SIG-M5 (cell line): ENCODE measurements at regions not wholly inside any gene's neighbourhood (a gene's known extent, or its start where the extent isn't known, plus 50 kb on each side); places are given as distances from the start of the nearest gene placed in this dataset.
"Not testable (repeated sequence)": the region's sequence is repeated elsewhere in the genome, so short reads cannot be mapped to it uniquely, and the experiment has no call there.

Experiments
- DNase-seq: peaks from one replicate; lab custom pipeline; 2025; lab: John Stamatoyannopoulos, UW

GRCh38 chr5:40277161-40277906, 402.4 kb upstream of the PTGER4 start:
- no peak for DNase-seq

DNA sequence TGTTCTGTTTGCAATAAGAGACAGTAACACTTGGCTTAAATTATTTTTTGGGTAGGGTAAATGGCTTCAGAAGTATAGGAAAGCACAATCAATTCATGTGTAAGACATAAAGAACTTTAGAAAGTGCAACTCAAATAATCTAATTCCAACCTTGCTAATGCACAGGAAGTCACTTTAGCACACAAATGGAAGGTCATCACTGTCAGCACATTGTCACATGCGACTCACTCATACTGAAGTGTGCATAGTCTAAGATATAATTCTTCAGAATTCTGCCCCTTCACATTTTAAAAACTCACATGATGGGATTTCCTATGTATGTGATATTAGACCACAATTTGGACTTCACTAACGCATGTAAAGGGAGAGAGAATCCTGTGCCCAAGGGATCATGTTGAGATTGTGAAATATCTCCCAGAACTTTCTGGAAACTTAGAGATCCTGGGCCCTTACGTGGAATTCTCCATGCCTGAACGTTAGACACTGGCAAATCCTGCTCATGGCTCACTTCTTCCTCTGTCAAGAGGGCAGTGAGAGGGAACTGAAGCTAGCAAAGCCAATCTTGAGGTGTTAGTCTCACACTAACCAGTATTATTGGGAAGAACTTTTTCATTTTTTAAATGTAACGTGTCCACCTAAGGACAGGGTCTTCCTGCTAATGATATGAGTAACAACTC, 403.2 kb upstream of the PTGER4 start:
- DNase-seq, result no peak

- DNase-seq, result no peak
Measured at GRCh38 chr5:40274568-40274967, 405.1 kb upstream of the PTGER4 start.

GRCh38 chr5:40273936-40274335, 405.8 kb upstream of the PTGER4 start:
- DNase-seq, result no peak

GRCh38 chr5:40271476-40271875, 408.2 kb upstream of the PTGER4 start:
- no peak for DNase-seq

- DNase-seq, result no peak
Measured at GRCh38 chr5:40270274-40270845, 409.4 kb upstream of the PTGER4 start.

DNA sequence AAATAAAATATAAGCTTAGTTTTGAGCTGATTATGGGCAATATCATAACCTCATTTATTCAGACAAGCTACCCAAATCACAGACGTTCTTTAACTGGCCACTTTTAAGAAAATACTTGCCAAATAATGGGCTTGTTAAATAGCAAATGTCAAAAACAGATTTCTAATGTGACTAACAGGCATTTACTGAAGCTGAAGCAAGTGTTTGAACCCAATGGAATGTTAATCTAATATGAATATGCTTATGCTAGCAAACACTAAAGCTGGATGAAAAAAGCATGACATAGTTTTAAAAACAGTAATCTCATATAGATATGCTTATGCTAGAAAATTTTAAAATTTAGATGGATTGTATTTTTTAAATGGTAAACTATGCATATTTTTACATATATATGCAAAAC, 411.6 kb upstream of the PTGER4 start:
- no peak for DNase-seq

DNA sequence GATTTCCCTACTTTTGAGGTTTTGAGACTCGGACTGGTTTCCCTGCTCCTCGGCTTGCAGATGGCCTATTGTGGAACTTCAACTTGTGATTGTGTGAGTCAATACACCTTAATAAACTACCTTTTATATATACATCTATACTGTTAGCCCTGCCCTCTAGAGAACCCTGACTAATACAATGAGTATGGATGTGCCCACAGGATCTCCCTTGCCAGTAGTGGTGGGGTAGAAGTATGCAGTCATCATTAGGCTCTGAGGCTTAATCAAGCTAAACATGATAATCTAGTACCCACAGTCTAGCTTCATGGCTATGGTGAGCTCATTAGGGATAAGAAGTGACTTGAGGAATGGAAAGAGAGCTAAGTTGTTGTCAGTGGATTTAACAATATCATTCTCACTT, 412.8 kb upstream of the PTGER4 start:
- no peak for DNase-seq

DNA sequence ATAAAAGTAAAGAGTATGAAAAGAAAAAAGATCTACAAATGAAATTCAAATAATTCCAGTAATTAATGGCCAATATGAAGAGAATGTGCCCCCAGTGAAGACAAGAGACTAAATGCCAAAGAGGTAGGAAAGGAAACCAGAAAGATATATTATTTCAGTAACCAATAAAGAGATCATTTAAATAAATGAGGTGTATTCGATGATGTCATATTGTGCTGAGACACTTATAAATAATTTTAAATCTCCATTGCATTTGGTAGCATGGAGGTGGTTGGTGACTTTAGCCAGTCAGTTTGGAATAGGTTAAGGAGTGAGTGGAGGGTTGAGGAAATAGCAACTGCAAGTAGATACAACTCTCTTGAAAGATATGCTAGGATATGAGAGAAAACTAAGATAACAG, 417.7 kb upstream of the PTGER4 start:
- DNase-seq, result no peak

- DNase-seq, result no peak
Measured at GRCh38 chr5:40260361-40260760, 419.4 kb upstream of the PTGER4 start.

DNA sequence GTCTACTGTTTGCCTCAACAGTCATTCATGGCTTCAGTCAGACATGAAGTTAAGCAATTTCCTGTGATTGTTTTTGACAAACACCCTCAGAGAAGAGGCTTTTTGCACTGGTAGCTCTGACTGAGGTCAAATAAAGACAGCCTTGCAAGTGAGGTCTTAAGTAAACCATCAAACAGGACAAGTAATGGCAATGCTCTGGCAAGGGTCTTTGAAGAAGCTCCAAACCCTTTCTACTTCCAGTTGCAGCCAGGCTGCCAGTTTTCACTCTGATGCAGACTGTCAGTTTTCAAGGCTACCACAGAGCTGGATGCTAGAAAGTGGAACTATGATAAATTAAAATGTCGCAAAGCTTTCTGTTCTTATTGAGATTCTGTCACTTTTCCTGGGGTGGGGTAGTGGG, 421.5 kb upstream of the PTGER4 start:
- DNase-seq, result no peak

GRCh38 chr5:40240671-40241070, 439.0 kb upstream of the PTGER4 start:
- DNase-seq, result no peak

GRCh38 chr5:40240111-40240510, 439.6 kb upstream of the PTGER4 start:
- DNase-seq, result no peak

- DNase-seq, result no peak
Measured at GRCh38 chr5:40238066-40238745, 441.5 kb upstream of the PTGER4 start.

GRCh38 chr5:40235471-40236400, 444.0 kb upstream of the PTGER4 start:
- no peak for DNase-seq

DNA sequence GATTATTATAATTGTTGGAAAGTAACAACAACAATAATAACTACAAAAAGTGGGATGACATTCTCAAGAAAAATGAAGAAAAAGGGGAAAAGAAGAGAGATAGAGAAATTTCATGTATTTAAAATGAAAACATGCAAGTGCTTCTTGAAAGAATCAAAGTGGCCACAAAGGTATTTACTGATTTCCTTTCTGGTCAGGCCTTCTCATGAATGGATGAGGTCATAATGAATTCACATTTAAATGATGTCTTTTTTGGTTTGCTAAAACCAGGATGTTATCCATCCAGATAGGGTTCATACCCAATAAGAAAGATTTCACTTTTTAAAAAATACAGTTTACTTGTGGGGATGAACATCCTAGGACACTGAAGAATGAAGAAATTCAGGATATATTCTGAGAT, 446.4 kb upstream of the PTGER4 start:
- DNase-seq, result no peak

DNA sequence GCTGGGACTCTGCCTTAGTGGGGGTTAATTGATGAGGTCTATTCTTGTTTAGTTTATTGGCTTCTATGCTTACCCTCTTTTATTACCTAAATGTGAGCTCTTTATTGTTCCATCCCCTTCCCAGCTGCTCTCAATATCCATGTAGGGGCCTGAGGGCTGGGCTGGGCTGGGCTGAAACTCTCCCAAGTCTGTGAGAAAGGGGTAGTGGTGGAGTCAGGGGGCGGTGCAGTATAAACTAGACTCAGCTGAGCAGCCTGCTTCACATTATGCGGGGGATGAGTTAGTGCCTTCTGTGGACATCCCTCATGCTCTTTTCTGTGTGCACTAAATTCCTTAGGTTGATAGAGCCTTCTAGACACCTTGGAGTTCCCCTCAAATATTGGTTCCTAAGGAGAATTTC, 451.8 kb upstream of the PTGER4 start:
- no peak for DNase-seq

DNA sequence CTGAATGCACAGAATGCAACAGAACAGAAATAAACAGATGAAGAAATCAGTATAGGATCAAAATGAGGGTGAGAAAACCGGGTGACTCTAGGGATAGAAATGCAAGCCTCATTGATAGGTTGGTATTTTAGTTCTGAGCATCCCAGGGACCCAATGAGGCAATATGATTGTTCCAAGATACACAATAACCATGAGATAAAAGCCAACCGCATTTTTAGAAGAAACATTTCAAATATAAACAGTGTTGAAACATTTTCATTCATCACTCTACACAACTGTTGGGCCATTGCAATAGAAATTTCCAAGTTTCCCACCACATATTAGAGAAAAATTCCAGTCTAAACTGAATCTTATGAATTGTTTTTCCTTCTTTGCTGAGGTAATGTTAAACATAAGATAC, 452.3 kb upstream of the PTGER4 start:
- DNase-seq, result no peak

GRCh38 chr5:40226906-40227305, 452.8 kb upstream of the PTGER4 start:
- no peak for DNase-seq

DNA sequence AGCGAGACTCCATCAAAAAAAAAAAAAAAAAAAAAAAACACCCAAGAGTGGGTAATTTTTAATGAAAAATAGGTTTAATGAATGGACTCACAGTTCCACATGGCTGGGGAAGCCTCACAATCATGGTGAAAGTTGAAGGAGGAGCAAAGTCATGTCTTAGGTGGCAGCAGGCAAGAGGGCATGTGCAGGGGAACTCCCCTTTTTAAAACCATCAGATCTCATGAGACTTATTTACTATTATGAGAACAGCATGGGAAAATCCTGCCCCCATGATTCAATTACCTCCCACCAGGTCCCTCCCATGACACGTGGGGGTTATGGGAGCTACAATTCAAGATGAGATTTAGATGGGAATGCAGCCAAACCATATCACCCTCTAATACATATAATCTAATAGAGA, 454.6 kb upstream of the PTGER4 start:
- not testable (repeated sequence) for DNase-seq

GRCh38 chr5:40224421-40224820, 455.3 kb upstream of the PTGER4 start:
- DNase-seq, result no peak

DNA sequence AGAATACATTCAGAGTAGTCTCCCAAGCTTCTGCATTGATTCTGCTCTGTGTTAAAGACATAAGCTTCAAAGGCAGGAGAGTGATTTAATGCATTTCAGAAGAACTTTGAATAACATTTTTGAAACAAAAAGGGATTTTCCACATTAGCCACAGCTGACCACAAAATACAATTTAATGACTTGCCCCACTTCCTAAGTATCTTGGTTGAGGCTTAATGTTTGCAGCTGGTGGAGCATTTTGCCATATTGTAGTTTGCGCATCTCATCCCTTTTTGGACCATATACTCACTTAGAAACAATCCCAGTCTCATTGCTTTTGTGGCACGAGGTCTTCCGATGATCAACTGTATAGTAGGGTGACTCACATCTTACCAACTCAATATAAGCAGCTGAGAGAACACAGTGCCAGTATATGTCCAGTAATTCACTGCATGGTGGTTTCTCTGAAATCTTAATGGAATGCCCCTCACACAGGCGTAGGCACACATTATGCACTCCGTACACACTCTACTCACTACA, 455.8 kb upstream of the PTGER4 start:
- DNase-seq, result no peak
